Activated naive CD4-positive, alpha-beta T cell treated with Interleukin-2 at 50 U/mL for 16 hours (primary cell): ENCODE measurements at regions not wholly inside any gene's neighbourhood (a gene's known extent, or its start where the extent isn't known, plus 50 kb on each side); places are given as distances from the start of the nearest gene placed in this dataset.
"Not testable (repeated sequence)": the region's sequence is repeated elsewhere in the genome, so short reads cannot be mapped to it uniquely, and the experiment has no call there.

Experiments
- DNase-seq: peaks from one replicate; pipeline ENCODE4 v3.0.0-alpha.2; 2020

DNA sequence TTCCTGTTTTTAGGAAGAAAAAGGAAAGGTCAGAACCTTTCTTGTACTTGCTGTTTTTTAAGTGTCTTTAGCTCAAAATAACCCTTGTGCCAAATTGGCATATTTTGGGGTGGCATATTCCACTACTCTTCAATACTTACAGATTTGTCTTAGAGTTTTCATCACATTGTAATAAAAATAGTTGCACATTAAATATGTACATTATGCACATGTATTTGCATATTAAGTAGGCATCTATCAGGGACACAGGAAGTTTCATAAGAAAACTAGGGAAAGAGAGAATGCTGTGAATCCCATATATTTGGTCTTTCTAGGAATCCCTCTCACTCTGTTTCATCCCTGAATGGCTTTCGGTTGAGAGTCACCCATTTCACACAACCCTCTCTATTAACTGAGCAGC is 139.6 kb downstream of the LARP7 start:
- no peak for DNase-seq

DNA sequence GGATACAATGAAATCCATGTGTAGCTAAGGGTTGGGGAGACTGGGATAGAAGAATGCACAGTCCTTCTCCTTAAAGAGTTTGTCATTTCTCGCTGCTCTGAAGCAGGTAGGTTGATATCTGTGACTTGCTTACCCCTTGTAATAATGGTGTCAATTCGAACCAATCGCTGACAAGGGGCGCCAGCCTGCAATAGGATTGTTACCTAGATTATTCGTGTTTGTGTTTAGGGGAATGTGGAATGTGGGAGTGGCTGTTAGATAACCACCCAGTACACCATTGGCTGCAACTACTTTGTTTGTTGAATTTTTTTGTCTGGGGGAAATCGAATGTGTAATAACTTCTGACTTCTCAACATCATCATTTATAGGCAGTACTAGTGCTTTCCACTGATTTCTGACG is 141.6 kb downstream of the LARP7 start:
- DNase-seq, result no peak

GRCh38 chr4:112793033-112793432 is 156.1 kb downstream of the LARP7 start:
- no peak for DNase-seq

DNA sequence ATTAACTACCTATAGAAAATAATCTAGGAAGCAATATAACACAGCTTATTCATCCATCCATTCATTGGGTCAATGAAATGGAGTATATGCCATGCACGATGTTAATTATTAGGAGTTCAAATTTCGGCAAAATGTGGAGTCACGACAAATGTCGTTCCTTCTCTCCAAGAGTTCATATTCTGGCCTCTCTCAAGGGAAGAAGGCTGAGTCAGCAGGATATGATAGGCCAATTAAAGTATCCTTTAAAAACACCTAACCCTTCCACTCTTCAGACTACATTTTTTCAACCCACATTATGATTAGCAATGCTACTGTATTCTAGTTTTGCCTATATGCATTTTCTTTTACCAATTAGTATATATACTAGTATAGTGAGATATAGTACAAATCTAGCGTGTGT is 163.1 kb downstream of the LARP7 start:
- no peak for DNase-seq

DNA sequence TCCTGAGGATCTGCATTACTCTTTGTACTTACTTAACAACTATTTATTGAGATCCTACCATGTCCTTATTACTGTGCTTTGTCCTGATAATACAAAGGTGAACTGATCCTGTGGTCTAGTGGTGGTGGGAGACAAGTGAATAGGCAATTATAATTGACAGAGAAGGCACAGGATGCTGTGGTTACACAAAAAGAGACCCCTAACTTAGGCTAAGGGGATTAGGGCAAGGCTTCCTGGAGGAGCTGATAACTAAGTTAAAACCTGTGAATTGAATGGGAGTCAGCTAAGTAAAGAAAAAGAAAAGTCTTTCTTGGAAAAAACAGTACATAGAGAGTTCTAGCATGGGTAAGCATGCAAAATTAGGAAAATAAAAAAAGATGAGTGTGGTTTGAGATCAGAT is 164.4 kb downstream of the LARP7 start:
- no peak for DNase-seq

- DNase-seq, result no peak
These were observed 165.8 kb downstream of the LARP7 start for GRCh38 chr4:112802780-112803179.

DNA sequence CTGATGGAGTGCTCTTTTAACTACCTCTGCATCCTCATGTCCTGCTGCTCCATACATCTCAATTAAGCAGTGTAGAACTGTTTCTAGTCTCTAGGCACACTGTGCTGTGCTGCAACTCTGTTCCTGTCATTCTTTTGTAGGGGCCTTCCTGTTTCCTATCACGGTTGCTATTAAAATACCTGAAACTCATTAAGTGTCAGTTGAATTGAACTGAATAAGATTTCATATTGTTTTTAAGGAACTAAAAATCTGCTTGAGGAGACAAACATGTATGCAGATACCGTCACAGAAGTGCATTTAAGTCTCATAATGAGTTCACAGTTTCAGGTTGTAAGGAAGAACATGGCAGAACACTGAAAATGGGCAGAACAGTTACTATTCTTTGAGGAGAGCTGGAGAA is 170.1 kb downstream of the LARP7 start:
- DNase-seq, result no peak

GRCh38 chr4:112808001-112808400 is 171.1 kb downstream of the LARP7 start:
- DNase-seq, result no peak

DNA sequence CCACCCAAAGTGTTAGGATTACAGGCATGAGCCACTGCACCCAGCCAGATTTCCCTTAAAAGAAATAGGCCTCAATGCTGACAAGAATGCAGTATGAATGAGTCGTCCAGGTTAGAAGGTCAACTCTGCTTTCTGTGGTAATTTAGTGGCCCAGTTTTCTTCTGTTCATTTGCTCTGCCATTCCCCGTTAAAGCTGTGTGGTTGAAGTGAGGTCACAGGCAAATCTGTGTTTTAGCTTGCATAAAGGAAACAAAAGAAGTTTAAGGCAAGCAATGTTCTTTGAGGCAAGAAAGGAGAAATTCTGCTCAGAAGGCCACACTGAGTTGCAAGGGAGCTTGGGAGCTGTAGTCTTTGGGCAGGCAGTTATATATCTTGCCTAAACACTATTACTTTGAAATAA is 176.8 kb downstream of the LARP7 start:
- no peak for DNase-seq

DNA sequence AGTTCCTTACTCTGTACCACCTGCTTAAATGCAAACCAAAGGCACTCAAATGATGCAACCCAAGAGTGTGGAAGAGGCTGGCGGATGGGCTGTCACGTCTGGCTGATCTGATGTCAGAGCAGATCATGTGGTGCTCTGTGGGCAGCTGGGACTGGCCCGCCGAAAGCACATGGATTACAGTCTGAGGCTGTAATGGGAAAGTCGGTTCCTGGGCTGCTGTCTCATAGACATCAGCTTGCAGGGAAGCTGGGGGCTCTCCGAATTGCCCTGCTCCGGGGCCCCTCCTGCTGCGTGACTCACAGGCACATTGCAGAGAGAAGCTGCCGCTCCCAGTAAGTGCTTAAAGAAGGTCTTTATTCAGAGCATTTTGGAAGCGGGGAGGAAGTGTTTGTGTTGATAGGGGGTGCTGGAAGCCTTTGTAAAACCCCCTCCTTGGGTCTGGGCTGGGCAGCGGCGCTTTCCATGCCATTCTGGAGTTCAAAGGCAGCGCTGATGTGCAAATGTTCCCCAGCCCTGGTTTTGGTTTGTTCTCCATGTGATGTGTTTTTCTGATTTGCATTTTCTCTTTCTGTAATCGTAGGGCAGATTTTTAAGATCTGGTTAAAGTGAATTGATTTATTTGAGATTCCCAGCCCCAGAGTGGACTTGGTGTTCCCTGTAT is 181.1 kb downstream of the LARP7 start:
- DNase-seq, result peak; percentile 17

DNA sequence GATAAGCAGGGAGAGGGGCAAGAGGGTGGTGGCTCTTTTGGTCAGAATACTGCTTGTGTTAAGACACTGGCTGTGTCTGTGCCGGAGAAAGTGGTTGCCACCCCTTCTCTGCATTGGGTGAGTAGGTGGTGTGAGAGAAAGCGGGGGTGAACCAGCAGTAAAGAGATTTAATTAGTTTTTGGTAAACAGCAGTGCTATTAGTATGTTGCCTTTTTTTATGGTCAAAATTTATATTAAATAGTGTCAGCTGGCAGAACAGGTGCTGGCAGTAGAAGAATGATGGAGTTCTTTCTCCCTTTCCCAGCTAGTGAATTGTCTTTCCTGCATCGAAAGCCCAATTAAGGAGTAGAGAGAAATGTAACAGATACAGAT is 181.6 kb downstream of the LARP7 start:
- no peak for DNase-seq

DNA sequence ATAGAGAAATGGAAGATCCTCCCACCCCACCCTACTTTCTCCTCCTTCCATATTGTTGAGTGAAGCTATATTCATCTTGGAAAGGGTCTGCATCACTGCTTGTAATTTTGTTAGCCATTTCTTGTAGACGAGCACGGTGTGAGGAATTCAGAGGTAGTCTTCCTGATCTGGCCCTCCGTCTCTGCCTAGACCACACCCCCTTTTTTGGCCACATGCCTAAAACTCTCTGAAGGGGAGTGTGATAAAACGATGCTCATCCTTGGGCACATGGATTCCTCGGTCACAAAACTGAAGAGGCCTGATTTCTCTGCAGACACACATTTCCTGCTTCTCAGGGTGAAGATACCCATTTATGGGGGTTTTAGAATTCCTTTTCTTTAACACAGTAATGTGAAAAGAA is 182.8 kb downstream of the LARP7 start:
- DNase-seq, result no peak

GRCh38 chr4:112823156-112823555 is 186.2 kb downstream of the LARP7 start:
- DNase-seq, result no peak

DNA sequence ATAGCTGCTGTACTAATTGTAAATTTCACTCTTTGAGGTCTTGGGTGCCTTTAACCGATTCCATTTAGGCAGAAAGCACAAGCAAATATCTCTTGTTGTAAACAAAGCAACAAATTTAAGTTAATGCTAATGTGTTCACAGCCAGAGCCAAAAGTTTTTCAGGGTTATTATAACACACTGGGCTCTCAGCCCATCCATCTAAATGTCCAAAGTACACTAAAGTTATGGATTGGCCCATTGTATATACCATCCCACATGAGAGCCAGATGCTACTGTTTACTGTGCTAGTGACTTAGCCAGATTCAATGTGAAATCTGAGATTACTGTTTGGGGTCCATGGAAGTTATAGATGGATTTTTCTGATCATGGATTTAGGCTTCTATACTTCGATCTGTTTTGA is 186.7 kb downstream of the LARP7 start:
- no peak for DNase-seq

DNA sequence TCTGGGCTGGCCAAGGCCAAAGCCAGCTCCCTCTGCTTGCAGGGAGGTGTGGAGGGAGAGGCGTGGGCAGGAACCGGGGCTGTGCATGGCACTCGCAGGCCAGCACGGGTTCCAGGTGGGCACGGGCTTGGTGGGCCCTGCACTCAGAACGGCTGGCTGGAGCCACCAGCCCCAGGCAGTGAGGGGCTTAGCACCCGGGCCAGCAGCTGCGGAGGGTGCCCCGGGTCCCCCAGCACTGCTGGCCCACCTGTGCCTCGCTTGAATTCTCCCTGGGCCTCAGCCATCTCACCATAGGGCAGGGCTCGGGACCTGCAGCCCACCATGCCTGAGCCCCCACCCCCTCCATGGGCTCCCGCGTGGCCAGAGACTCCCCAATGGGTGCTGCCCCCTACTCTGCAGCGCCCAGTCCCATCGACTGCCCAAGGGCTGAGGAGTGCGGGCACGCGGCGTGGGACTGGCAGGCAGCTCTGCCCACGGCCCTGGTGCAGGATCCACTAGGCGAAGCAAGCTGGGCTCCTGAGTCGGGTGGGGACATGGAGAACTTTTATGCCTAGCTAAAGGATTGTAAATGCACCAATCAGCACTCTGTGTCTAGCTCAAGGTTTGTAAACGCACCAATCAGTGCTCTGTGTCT is 193.9 kb downstream of the LARP7 start:
- DNase-seq, result no peak

- no peak for DNase-seq
These were observed 195.6 kb downstream of the LARP7 start for GRCh38 chr4:112832493-112832892.

DNA sequence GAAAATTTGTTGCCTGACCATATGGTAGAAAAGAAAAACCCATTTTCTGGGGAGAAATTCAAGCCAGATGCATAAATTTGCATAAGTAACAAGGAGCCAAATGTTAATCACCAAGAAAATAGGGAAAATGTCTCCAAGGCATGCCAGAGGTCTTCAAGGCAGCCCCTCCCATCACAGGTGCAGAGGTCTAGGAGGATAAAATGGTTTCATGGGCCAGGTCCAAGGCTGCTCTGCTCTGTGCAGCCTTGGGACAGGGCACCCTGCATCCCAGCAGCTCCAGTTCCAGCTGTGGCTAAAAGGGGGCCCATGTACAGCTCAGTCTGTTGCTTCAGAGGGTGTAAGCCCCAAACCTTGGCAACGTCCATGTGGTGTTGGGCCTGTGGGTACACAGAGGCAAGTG is 200.0 kb downstream of the LARP7 start:
- no peak for DNase-seq

DNA sequence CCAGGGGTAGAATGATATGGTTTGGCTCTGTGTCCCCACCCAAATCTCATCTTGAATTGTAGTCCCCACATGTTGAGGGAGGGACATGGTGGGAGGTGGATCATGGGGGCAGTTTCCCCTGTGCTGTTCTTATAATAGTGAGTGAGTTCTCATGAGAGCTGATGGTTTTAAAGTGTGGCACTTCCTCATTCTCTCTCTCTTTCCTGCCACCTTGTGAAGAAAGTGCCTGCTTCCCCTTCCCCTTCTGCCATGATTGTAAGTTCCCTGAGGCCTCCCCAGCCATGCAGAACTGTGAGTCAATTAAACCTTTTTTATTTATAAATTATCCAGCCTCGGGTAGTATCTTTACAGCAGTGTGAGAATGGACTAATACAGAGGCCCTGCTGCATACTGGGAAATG is 201.1 kb downstream of the LARP7 start:
- DNase-seq, result not testable (repeated sequence)

- DNase-seq, result no peak
These were observed 203.1 kb downstream of the LARP7 start for GRCh38 chr4:112840061-112840460.

DNA sequence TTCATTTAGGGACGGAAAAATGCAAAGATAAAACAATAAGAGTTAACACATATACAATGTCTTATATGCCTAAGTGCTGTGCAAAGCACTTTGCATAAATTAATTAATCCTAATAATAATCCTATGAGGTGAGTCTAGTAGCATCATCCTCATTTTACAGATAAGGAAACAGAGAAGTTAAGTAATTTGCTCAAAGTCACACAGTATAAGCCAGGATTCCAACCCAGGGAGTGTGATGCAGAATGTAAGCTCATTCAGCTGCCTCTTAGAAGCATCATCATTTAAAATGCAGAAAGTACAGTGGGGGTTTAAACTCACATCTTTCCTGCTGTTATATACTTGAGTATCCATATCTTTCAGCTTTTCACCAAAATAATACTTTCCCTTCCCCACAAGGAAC is 203.7 kb downstream of the LARP7 start:
- DNase-seq, result no peak

DNA sequence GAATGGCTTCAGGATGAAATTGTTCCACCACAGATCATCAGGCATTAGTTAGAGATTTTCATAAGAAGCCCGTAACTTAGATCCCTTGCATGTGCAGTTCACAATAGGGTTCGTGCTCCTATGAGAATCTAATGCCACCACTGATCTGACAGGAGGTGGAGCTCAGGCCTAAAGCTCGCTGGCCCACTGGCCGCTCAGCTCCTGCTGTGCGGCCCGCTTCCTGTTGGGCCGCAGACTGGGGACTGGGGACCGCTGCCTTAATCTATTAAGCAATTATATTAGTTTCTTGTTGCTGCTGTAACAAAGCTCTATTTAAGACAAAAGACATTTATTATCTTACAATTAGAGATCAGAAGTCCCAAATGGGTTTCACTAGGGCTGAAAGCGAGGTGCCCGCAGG is 205.6 kb downstream of the LARP7 start:
- no peak for DNase-seq

DNA sequence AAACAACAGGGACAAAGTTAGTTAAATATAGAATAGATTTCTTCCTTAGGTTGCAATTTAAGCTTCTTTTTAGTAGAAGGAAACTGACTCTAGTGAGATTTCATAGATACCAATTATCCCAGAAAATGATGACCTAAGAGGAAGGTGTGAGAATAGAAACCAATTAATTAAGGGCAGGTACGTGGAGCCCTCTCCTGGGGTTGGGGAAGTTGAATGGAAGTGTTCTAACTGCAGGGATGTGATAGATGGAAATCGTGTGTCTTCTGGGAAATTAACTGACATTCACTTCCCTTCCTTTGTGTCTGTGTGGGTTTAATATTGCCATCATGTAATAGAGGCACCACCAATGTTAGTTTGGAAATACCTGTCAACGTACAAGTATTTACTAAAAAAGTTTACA is 204.1 kb upstream of the ANK2 start:
- DNase-seq, result no peak

GRCh38 chr4:112847045-112847444 is 202.4 kb upstream of the ANK2 start:
- no peak for DNase-seq

GRCh38 chr4:112847781-112848180 is 201.7 kb upstream of the ANK2 start:
- DNase-seq, result no peak

DNA sequence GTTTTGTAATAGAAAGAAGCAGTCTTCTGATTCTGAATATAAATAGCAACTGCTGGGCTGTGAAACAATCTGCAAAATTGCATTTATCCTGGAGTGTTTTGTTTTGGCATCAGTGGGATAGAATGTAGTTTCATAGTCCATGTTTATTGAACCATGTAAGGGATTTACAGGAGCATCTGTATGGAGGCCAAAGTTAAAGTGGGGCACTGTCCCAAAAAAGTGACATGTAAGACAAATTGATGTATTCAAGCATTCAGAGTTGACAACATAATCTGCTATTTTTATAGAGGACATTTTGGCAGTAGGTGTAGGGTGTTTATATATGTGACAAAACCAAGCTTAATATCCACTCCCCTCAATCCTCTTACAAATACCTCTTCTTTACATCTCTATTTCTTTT is 200.5 kb upstream of the ANK2 start:
- DNase-seq, result no peak
